ENCODE measurements at regions not wholly inside any gene's neighbourhood (a gene's known extent, or its start where the extent isn't known, plus 50 kb on each side); places are given as distances from the start of the nearest gene placed in this dataset.

GRCh38 chr3:127410678-127411077 is 122.8 kb upstream of the PRR20G start:
- peaks cover 4% of the 10 kb centered on the region for H3K27me3 ChIP-seq (replicated peaks; ENCODE audit: control insufficient read depth, insufficient read depth, low read length)
- no peak for DNase-seq (ENCODE audit: extremely low read depth, insufficient read length)
- H3K36me3 ChIP-seq (ENCODE audit: control insufficient read depth, insufficient read depth, low read length): no peaks in the 10 kb centered on the region
- no peak for TF ChIP-seq CTCF (IDR thresholded peaks at IDR 0.05; ENCODE audit: insufficient read depth, low read length, poor library complexity, severe bottlenecking)
- H3K4me3 ChIP-seq (replicated peaks; ENCODE audit: low read depth, low read length): no peak overlapping the region

- Histone ChIP-seq H3K4me3 (replicated peaks; ENCODE audit: low read depth, low read length) (no peak overlapping the region), H3K36me3 (ENCODE audit: control insufficient read depth, insufficient read depth, low read length) (no peaks in the 10 kb centered on the region), H3K27me3 (replicated peaks; ENCODE audit: control insufficient read depth, insufficient read depth, low read length) (peaks cover 4% of the 10 kb centered on the region)
- DNase-seq (ENCODE audit: extremely low read depth, insufficient read length): no peak
- no peak for TF ChIP-seq CTCF (IDR thresholded peaks at IDR 0.05; ENCODE audit: insufficient read depth, low read length, poor library complexity, severe bottlenecking)
These were observed 122.3 kb upstream of the PRR20G start for GRCh38 chr3:127410137-127410488.

GRCh38 chr3:127409421-127410136 is 121.7 kb upstream of the PRR20G start:
- H3K36me3 ChIP-seq (ENCODE audit: control insufficient read depth, insufficient read depth, low read length): no peaks in the 10 kb centered on the region
- no peak overlapping the region for H3K4me3 ChIP-seq (replicated peaks; ENCODE audit: low read depth, low read length)
- DNase-seq (ENCODE audit: extremely low read depth, insufficient read length): no peak
- no peak for TF ChIP-seq CTCF (IDR thresholded peaks at IDR 0.05; ENCODE audit: insufficient read depth, low read length, poor library complexity, severe bottlenecking)
- H3K27me3 ChIP-seq (replicated peaks; ENCODE audit: control insufficient read depth, insufficient read depth, low read length): peaks cover 4% of the 10 kb centered on the region

- Histone ChIP-seq H3K36me3 (ENCODE audit: control insufficient read depth, insufficient read depth, low read length) (no peaks in the 10 kb centered on the region), H3K4me3 (replicated peaks; ENCODE audit: low read depth, low read length) (no peak overlapping the region)
- no peak for DNase-seq (ENCODE audit: extremely low read depth, insufficient read length)
These were observed 121.0 kb upstream of the PRR20G start for GRCh38 chr3:127408684-127409420.

GRCh38 chr3:127408022-127408683 is 120.3 kb upstream of the PRR20G start:
- TF ChIP-seq CTCF (IDR thresholded peaks at IDR 0.05; ENCODE audit: insufficient read depth, low read length, poor library complexity, severe bottlenecking): no peak
- Histone ChIP-seq H3K36me3 (ENCODE audit: control insufficient read depth, insufficient read depth, low read length) (no peaks in the 10 kb centered on the region), H3K27me3 (replicated peaks; ENCODE audit: control insufficient read depth, insufficient read depth, low read length) (peaks cover 4% of the 10 kb centered on the region), H3K4me3 (replicated peaks; ENCODE audit: low read depth, low read length) (no peak overlapping the region)
- no peak for DNase-seq (ENCODE audit: extremely low read depth, insufficient read length)

More at GRCh38 chr3:127408684-127409420, 121.0 kb upstream of the PRR20G start:
- TF ChIP-seq CTCF (IDR thresholded peaks at IDR 0.05; ENCODE audit: insufficient read depth, low read length, poor library complexity, severe bottlenecking): no peak
- H3K27me3 ChIP-seq (replicated peaks; ENCODE audit: control insufficient read depth, insufficient read depth, low read length): peaks cover 4% of the 10 kb centered on the region

All from GM06990 (cell line).